ENCODE measurements at regions not wholly inside any gene's neighbourhood (a gene's known extent, or its start where the extent isn't known, plus 50 kb on each side); places are given as distances from the start of the nearest gene placed in this dataset.

DNA sequence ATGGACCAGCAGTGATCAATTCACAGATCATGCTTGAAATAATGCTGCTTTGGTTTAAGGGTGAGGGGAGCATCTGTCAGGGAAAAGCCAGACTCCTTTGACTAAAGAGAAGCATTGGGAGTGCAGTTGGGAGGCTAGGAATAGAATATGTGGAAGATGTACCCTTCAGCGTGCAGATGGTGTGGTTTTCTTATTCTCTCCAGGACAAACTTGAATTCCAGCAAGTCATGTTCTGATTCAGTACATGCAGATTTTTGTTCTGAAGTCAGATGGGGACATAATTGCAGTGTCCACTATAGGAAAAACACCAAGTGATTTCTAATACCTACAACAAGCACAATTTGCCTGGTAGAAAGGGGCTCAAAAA is 99.0 kb upstream of the LIMCH1 start:
- Histone ChIP-seq H3K4me1 (peaks cover 0 to 23% (median 15%) of the 10 kb centered on the region in 4 donors), H3K36me3 (no peaks in the 10 kb centered on the region), H3K27ac (no peak overlapping the region), H3K4me3 (no peak overlapping the region), H3K9me3 (no peaks in the 10 kb centered on the region), H3K27me3 (no peaks in the 10 kb centered on the region)
- DNase-seq, result no peak
- 90 to 96% methylated on average over 1 of the region's 1 CpG for WGBS, 2 donors
- TF ChIP-seq POLR2AphosphoS5 (IDR thresholded peaks at IDR 0.05), result no peak
- TF ChIP-seq, protein P1, sequence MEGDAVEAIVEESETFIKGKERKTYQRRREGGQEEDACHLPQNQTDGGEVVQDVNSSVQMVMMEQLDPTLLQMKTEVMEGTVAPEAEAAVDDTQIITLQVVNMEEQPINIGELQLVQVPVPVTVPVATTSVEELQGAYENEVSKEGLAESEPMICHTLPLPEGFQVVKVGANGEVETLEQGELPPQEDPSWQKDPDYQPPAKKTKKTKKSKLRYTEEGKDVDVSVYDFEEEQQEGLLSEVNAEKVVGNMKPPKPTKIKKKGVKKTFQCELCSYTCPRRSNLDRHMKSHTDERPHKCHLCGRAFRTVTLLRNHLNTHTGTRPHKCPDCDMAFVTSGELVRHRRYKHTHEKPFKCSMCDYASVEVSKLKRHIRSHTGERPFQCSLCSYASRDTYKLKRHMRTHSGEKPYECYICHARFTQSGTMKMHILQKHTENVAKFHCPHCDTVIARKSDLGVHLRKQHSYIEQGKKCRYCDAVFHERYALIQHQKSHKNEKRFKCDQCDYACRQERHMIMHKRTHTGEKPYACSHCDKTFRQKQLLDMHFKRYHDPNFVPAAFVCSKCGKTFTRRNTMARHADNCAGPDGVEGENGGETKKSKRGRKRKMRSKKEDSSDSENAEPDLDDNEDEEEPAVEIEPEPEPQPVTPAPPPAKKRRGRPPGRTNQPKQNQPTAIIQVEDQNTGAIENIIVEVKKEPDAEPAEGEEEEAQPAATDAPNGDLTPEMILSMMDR (IDR thresholded peaks at IDR 0.05), result no peak
- TF ChIP-seq EP300 (IDR thresholded peaks at IDR 0.05), result no peak
- no peak for TF ChIP-seq POLR2A (IDR thresholded peaks at IDR 0.05)
- intact Hi-C loops (cut with DNase I), result no loop called here

DNA sequence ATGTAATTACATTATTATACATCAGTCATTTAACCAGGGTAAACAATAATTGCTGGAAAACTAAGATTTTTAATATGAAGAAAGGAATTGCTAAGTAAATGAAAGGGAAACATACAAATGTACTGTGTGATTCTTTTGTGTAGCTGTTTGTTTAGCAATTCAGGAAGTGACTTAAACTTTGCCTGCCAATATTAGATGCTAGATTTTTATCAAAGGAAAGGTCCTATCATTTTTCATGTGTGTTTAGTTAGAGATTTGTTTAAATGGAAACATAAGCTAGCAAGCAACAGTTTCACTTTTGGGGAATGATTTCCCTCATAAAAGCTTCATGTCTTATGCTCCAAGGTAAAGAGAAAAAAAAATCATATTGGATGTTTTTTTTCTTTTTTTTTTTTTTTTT is 95.1 kb upstream of the LIMCH1 start:
- Histone ChIP-seq H3K9me3 (no peaks in the 10 kb centered on the region), H3K27me3 (no peaks in the 10 kb centered on the region), H3K27ac (no peak overlapping the region), H3K4me3 (no peak overlapping the region), H3K36me3 (no peaks in the 10 kb centered on the region), H3K4me1 (peaks cover 0 to 3% (median under 1%) of the 10 kb centered on the region in 4 donors)
- intact Hi-C loops (cut with DNase I), result no loop called here
- no peak for DNase-seq
- no peak for TF ChIP-seq POLR2A (IDR thresholded peaks at IDR 0.05)
- TF ChIP-seq, protein P1 (IDR thresholded peaks at IDR 0.05), result no peak
- no peak for TF ChIP-seq EP300 (IDR thresholded peaks at IDR 0.05)
- TF ChIP-seq POLR2AphosphoS5 (IDR thresholded peaks at IDR 0.05), result no peak

DNA sequence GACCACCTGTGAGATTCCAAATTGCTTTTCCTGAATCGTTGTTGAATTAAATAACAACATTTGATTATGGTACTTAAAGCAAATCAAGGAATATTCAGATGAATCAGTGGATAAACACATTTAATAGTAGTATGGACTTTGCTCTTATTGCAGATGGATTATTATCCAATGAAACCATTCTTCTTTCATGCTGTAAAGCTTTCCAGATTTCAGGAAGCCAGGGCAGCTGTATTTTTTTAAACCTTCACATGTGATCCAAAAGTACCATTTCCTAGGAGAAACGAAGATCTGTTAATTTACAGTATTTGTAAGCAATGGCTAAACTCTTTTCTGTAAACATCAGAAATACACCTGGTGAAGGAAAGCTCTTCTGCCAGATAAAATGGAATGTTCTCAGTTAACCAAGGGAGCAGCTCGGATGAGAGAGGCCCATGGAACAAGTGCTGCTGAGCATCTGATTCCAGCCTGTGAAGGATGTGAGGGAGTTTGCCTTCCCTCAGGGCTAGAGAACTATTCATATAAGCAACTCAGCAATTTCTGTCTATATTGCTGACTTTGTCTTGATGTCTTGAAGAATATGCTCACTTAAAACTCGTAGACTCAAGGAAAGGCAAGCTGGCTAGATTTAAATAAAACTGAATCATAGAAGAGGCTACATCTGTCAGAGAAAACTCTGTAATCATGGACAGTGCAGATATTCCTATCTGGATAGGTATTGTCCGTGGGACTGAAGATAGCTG is 94.4 kb upstream of the LIMCH1 start:
- no peak for TF ChIP-seq EP300 (IDR thresholded peaks at IDR 0.05)
- TF ChIP-seq, protein P1 (IDR thresholded peaks at IDR 0.05), result no peak
- TF ChIP-seq POLR2A (IDR thresholded peaks at IDR 0.05), result no peak
- no peak for TF ChIP-seq POLR2AphosphoS5 (IDR thresholded peaks at IDR 0.05)
- 50 to 56% methylated on average over 5 of the region's 5 CpGs for WGBS, 2 donors
- Histone ChIP-seq H3K4me1 (no peaks in the 10 kb centered on the region), H3K9me3 (no peaks in the 10 kb centered on the region), H3K36me3 (no peaks in the 10 kb centered on the region), H3K27ac (no peak overlapping the region), H3K27me3 (no peaks in the 10 kb centered on the region), H3K4me3 (no peak overlapping the region)
- no peak for DNase-seq
- intact Hi-C loops (cut with DNase I), result no loop called here

DNA sequence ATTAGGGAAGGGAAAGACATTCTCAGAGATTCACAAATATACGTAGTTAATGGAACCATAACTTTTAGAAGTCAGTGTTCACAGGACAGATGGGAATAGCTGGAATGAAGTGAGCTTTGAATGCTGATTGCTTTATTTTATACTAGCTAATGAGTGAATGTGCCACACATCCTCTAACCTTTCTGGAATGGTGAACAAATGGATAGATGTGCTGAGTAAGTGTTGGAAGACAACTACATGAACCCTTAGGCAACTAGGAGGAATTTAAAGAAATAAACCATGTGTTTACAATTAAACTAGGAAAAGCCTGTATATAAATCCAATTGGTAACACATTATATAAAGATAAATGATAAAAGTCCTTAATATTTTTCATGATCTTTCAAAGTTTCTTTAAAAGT is 91.6 kb upstream of the LIMCH1 start:
- H3K27ac ChIP-seq, result no peak overlapping the region
- no peaks in the 10 kb centered on the region for H3K27me3 ChIP-seq
- 92% methylated on average over 1 of the region's 1 CpG for WGBS, 2 donors
- H3K36me3 ChIP-seq, result no peaks in the 10 kb centered on the region
- no peak overlapping the region for H3K4me3 ChIP-seq
- intact Hi-C loops (cut with DNase I), result no loop called here
- no peak for DNase-seq
- H3K9me3 ChIP-seq, result no peaks in the 10 kb centered on the region
- H3K4me1 ChIP-seq, result peaks cover 0 to 3% (median 0%) of the 10 kb centered on the region in 4 donors
- no peak for TF ChIP-seq POLR2AphosphoS5 (IDR thresholded peaks at IDR 0.05)
- TF ChIP-seq EP300 (IDR thresholded peaks at IDR 0.05), result no peak
- TF ChIP-seq, protein P1 (IDR thresholded peaks at IDR 0.05), result no peak
- TF ChIP-seq POLR2A (IDR thresholded peaks at IDR 0.05), result no peak

All from sigmoid colon (tissue), 6 donors.